Vagina (tissue), 2 donors: ENCODE measurements at regions not wholly inside any gene's neighbourhood (a gene's known extent, or its start where the extent isn't known, plus 50 kb on each side); places are given as distances from the start of the nearest gene placed in this dataset.

ENCODE experiments used
- CTCF ChIP-seq, 3 experiments: fragments of 450-650 bp in 2 of 3; fragments of 200-600 bp in 1 of 3; sonication (generic) in 1 of 3; IDR thresholded peaks; one replicate each; pipeline ENCODE4 v1.5.1; 2017 to 2019; ENCODE audit warnings: antibody characterized with exemption in 3 of 3, mild to moderate bottlenecking in 2 of 3, moderate library complexity in 2 of 3
- POLR2AphosphoS5 ChIP-seq, 2 donors: sonication (generic); formaldehyde crosslinking; IDR thresholded peaks; one replicate each; pipeline ENCODE4 v1.9.0; 2017; ENCODE audit warnings: antibody characterized with exemption in 2 of 2, mild to moderate bottlenecking in 2 of 2, low read depth in 1 of 2; ENCODE audit not compliant: insufficient read depth in 1 of 2

DNA sequence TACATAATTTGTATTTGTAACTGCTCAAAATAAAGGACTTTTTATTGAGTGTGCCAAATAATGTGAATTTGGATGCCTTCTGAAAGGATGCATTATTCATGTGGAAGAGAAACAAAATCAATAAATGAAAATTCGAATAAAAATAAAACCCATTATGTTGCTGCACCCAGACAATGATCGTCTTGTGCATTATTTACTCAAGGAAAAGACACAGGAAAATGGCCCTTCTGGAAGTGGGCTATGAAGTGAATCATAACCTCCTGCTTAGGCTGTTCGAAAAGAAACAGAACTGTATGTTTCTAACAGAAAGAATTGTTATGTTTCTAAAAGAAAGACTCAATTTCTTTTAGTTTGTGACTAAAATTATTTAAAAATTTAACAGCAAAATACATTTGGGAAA, 168.9 kb upstream of the NFIB start:
- TF ChIP-seq POLR2AphosphoS5 (IDR thresholded peaks at IDR 0.05; ENCODE audit: insufficient read depth in 1 of 2, low read depth in 1 of 2): no peak
- no peak for TF ChIP-seq CTCF (IDR thresholded peaks at IDR 0.05)
